Hematopoietic multipotent progenitor cell treated with erythropoietin and hydrocortisone succinate and interleukin-3 and kit ligand, for 6 days (in vitro differentiated cells): ENCODE measurements at regions not wholly inside any gene's neighbourhood (a gene's known extent, or its start where the extent isn't known, plus 50 kb on each side); places are given as distances from the start of the nearest gene placed in this dataset.
"Not testable (repeated sequence)": the region's sequence is repeated elsewhere in the genome, so short reads cannot be mapped to it uniquely, and the experiment has no call there.

Experiments used
- DNase-seq: peaks from one replicate; pipeline ENCODE4 v3.0.0-alpha.2; 2015

DNA sequence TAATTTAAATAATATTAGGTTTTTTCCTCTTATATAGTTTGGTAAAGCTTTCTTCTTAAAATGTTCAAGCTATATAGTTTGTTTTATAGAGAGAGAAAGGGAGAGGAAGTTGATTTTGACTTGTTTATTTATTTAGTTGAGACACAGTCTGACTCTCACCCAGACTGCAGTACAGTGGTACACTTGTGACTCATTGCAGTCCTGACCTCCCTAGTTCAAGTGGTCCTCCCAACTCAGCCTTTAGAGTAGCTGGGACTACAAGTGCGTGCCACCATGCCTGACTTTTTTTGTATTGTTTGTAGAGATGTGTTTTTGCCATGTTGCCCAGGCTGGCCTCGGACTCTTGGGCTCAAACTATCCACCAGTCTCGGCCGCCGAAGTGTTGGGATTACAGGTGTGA, 187.4 kb upstream of the TGIF2LY start:
- not testable (repeated sequence) for DNase-seq

DNA sequence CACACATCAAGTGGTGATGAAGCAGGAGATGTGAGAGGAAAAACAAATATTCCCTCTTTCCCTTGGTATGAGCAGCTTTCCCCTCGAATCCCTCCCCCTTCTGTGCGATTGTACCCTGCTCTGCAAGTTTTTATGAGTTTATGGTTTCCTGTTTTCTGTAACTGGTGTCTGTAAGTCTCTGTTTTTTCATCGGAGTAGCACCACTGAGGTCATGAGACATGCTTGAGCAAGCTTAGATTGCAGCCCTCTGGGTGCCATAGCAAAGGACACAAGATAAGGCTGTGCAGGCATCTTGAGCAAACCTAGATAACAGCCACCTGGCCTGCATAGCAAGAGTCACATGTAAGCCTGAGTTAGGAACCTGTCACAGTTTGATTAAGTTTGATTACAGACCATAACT, 174.6 kb upstream of the TGIF2LY start:
- peak; percentile 1 for DNase-seq

DNA sequence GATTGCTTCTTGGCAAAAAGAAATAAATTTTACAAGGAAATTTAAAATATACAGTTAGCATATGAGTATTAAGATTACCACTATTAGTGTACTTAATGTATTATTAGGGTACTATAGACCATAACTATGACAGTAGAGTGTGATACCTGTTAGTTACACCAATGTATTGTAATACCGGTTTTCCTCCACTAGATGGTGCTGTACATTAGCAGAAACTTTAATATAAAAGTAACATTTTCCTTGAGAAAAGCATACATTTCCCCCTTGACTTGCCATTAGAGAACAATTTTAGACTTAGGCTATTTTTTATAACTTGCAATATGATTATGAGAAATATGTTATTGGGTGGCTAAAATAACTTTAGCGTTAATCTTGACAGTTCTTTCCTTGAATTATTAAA, 173.3 kb upstream of the TGIF2LY start:
- DNase-seq, result peak; percentile 47

DNA sequence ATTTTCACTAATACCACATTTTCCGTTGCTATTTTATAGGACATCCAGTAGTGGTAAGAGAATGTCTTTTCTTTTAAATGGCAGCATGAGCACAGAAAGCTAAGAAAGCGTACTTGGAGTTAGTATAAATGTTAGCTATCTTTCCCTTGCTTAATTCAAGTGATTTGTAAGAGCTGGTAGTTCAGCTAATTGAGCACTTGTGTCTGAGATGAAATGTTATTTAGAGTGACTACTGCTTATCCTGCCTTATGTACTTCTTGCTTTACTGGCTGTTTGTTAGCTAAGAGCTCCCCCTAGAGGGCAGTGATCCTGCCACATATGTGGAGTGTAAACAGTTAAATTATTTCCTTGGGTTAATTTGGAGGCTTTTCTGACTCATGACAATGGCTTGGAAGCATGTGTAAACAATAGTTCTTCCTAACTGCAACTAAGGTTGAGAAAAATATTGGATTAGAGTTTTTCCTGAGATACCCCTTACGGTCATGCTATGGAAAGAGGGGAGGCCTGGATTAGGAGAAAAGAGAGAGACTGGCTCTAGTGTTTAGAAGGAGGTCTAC, 171.9 kb upstream of the TGIF2LY start:
- DNase-seq, result not testable (repeated sequence)

DNA sequence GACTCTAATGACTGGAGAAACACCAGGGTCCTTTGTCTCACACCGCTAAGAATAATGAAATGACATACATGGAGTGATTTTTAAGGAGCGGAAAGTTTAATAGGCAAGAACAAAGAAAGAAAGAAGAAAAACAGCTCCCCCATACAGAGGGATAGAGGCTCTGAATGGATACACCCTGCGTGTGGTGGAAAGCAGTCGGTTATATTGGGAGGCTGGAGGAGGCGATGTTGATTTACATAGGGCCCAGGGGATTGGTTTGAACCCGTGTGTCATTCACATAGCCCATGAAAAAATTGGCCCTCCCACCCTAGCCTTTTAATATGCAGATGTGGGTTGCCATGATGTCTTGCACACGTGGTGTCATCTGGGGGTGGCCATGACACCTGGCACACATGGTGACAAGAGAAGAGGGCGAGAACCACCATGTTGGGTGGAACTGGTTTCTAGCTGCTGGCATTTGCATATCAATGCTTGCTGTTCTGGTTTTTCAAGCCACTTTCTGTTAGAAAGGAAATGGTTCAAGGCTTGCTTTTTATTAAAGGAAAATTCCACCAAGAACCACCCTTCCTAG, 168.5 kb upstream of the TGIF2LY start:
- DNase-seq, result not testable (repeated sequence)
